Left hindlimb (tissue), 1 donor: ENCODE measurements at regions not wholly inside any gene's neighbourhood (a gene's known extent, or its start where the extent isn't known, plus 50 kb on each side); places are given as distances from the start of the nearest gene placed in this dataset.
"Not testable (repeated sequence)": the region's sequence is repeated elsewhere in the genome, so short reads cannot be mapped to it uniquely, and the experiment has no call there.

ENCODE experiments used
- DNase-seq: peaks from one replicate; pipeline ENCODE4 v3.0.0-alpha.2; 2018

DNA sequence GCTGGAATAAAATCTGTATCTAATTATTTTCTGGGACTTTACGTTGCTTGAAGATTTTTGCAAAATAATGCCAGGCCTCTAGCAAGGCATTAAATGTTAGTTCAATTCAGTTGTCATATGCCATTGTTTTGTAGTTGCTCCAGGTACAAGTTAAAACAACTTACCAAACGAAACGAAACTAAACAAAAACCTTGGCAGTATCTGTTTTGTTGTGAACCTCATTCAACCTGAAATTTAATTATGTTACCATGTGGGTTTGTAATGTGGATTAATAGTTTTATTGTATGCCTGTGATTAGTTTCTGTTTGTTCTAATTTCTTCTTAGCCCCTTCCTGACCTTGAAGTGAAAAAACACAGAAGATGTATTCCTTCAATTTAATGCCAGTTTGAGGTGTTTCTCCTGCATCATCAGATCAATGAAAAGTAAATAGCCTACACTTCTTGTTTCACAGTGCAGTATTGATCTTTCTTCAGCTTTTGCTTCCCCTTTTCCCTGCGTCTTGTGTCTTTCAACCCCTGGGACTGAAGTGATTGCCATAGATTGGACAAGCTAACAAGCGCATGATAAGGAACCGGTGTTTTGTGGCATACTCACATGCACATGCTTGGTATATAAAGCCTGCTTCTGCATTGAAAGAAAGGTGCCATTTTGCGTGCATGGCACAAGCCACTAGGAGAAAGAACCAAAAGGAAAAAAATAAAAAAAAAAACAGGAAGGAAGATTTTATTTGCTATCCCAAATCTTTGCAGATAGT lies 699.0 kb upstream of the ARRDC3 start:
- DNase-seq = no peak

DNA sequence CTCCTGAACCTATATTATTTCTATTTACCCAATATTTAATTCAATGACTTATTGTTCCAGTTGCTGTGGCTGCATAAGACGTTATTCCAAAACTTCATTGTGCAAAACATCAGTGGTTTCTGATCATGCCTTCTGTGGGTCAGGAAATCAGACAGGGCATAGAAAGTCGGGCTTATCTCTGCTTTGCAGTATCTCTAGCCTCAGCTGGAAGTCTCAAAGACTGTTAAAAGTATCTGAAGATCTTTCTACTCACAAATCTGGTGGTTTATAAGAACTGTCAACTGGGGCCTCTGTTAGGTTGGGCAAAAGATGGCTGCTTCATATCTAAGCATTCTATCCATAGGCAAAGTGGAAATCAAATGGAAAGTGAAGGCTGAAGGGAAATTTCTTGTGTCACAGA lies 687.7 kb upstream of the ARRDC3 start:
- no peak for DNase-seq

DNA sequence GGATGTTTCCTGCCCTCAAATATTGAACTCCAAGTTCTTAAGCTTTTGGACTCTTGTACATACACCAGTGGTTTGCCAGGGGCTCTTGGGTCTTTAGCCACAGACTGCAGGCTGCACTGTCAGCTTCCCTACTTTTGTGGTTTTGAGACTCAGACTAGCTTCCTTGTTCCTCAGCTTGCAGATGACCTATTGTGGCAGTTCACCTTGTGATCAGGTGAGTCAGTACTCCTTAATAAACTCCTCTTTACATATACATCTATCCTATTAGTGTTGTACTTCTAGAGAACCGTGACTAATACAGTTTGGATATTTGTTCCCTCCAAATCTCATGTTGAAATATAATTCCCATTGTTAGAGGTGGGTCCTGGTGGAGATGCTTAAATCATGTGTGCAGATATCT lies 681.9 kb upstream of the ARRDC3 start:
- DNase-seq = no peak

DNA sequence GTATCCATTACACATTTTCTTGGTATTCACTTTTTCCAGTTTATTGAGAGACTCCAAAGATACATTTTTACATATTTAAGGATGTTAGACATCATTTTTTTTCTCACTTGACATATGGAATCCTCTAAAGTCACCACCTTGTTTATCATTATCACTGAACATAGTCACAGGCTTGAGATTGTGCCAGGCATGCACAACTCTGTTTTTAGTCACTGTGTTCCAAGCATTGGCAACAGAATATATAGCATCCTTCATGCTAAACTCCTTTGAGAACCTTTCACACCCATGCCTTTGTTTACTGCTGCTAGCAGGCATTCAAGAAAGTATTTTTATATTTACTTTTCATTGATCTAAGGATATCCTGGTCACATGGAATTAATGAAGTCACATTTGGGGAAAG lies 668.6 kb upstream of the ARRDC3 start:
- DNase-seq = no peak

DNA sequence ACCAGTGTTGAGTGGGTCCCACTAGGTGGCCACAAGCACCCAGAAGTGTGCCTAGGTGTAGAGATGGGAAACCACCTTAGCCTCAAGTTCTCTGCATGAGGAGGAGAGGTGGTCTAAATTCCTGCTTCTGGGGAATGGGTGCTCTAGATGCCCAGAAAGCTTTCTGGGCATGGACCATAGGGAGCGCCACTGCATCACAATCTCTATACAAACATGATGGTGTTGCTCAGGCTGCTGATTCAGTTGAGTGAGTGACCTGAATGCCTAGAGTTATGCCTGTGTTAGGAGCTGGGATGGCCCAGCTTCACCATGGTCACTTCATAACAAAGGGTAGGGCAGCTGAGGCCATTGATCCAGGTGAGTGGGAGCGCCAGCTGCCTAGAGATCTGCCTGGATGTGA lies 667.9 kb upstream of the ARRDC3 start:
- DNase-seq = no peak

DNA sequence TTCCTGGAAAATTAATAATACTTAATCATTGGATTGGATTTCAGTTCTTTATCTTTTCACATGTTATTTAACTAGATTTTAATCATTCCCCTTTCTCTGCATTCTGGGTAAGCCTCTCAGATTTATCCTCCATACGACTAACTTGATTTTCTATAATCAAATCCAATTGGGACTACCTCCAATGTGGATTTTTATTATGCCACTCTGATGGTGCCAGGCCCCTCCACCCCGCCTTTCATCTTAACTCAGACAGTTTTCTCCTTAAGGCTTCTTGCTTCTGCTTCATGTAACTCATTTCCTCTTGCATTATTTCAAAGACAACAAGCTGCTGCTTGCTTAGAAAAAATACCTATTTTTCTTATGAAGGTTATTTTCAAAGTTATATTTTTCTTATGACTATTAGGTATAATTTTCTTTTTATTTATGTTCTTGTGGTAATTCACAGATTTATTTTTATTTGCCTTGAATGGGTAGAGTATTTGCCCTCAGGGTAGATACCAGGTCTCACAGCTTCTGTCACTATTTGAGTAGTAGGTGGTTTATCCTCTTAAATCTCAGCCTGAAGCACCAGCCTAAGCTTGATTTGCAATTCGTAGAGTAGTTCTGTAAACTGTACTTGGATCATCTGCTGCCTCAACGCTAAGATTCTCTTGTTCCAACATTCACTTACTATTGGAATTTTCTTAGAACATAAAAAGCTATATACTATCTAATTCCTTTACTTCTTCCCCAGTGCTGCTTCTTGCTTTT lies 659.0 kb upstream of the ARRDC3 start:
- no peak for DNase-seq

DNA sequence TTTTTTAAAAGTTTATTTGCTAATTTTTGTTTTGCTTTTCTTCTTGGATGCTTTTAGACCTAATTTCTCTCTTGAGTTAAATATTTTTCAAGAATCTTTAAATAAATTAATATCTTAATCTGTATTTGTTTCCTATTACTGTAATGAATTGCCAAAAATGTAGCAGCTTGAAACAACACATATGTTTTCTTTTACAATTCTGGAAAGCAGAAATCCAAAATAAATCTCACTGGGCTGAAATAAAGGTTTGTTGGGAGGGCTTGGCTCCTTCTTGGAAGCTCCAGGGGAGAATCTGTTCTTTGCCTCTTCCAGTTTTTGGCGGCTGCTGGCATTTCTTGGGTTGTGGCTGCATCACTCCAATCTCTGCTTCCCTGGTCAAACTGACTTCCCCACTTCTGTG lies 658.1 kb upstream of the ARRDC3 start:
- DNase-seq = no peak

DNA sequence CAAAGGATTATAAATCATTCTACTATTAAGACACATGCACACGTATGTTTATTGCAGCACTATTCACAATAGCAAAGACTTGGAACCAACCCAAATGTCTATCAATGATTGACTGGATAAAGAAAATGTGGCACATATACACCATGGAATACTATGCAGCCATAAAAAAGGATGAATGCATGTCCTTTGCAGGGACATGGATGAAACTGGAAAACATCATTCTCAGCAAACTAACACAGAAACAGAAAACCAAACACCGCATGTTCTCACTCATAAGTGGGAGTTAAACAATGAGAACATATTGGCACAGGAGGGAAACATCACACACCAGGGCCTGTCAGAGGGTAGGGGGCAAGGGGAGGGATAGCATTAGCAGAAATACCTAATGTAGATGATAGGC lies 646.7 kb upstream of the ARRDC3 start:
- not testable (repeated sequence) for DNase-seq

DNA sequence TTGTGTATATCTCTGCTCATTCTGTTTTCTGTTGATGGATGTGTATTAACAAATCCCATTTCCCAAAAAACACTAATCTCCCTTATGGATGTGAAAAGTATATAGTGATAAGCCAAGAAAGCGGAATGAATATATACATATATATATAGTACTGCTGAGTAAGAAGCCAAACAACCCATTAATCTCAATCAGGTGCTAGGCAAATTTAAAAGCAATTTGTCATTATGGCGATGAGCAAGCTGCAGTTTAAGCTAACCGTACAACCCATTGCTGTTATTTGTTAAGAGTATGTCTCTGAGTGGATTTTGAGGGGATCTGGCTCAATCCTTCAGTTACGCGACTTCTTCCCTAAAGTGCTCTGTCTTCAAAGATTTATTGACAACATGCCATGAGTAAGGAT lies 640.4 kb upstream of the ARRDC3 start:
- no peak for DNase-seq

DNA sequence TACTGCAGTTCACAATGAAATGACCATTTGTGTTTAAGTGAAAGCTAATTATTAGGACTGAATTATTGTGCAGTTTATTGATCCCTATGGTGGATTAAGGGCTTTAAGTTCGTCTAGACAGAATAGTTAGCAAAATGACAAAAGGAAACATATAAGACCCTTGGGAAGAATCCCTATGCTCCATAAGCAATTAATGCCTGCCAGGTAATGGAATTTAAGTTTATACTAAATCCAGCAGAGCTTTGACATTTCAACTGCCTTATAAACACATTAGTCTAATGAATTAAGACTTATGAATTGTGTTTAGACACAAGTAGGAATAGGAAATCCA lies 640.0 kb upstream of the ARRDC3 start:
- DNase-seq = no peak

DNA sequence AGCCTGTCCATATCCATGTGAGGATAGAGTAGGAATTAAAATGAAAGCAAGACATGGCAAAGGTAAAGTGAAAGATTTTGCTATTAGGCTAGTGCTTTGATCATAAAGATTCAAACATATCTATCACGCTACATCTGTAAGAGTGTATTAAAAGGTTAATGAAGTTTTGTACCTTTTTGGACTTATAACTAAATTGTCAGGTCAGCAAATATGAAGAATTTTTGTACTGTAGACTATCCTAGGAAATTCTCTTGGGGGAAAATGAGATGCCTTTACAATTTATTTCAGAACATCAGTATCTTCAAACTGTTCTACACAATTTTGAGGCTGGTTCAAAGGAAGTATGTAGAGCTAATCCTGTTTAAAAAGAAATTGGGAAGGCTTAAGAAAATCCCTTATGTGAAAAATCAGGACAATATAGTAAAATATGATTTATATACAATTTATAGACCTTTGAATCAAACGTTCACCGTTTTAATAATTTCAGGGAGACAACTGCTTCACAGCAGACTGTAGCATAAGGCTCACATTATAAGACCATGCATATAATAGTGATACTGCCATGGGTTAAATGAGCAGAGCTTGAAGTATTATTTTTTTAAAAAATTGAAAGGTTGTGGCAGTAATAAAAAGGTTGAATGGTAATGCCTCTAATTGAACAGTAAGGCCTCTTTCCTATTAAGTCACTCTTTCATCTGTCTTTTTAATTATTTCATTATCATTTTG lies 639.5 kb upstream of the ARRDC3 start:
- no peak for DNase-seq

DNA sequence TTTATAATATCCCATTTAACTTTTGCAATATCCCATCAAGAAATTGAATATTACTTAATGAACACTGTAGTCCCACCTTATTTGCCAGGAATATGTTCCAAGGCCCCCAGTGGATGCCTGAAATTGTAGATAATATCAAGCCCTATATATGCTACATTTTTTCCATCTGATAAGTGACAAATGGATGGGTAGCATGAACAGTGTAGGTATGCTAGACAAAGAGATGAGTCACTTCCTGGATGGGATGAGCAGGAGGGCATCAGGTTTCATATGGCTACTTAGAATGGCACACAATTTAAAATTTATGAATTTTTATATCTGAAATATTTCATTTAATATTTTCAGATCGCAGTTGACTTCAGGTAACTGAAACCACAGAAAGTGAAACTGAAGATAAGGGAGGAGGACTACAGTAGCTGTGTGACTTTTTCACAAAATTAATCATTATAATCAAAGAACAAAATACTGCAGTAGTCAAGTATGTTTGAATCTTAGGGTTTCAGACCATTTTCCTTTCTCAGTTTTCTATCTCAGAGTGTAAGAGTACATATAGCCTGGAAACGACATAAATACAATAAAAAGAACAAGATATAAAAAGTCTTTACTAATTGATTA lies 636.4 kb upstream of the ARRDC3 start:
- DNase-seq = no peak

DNA sequence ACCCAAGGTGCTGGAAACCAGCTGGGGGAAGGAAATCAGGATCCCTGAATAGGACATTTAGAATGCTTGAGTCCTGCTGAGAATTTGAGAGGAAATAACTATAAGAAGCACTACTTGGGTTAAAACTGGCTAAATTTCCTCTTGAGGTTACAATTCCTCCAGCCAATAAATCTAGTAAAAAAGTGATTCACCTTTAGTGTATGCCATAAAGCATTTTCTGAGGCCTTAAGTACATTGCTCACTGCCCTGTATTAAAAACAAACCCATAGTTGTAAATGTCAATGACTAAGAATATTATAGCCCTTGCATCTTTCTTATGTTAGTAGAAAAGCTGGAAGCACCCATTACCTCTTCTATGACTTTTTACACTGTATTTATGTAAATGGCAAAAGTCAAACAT lies 634.7 kb upstream of the ARRDC3 start:
- DNase-seq = no peak

DNA sequence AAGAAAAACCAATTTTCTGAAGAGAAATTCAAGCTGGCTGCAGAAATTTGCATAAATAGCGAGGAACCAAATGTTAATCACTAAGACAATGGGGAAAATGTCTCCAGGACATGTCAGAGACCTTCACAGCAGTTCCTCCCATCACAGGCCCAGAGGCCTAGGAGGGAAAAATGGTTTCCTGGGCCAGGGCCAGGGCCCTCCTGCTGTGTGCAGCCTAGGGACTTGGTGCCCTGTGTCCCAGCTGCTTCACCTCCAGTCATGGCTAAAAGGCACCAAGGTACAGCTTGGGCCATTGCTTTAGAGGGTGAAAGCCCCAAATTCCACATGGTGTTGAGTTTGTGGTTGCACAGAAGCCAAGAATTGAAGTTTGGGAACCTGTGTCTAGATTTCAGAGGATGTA lies 628.7 kb upstream of the ARRDC3 start:
- DNase-seq = not testable (repeated sequence)

DNA sequence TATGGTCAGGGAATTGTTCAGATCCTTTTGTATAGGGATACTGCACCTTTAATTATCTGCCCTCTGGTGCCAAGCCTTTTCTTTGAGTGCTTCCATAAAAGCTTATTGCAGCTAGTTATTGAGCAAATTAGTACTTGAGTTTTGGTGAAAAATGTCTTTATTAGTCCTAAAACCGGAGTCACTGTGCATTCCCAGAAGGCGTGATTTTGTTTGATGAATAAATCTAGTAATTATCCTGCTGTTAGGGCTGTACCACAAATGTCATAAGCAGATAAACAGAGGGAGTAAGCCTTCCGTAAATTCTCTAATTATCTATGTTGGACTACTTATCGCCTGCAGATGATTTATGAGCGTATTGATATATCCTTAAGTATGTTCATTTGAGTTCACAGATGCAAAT lies 620.7 kb upstream of the ARRDC3 start:
- DNase-seq = no peak

DNA sequence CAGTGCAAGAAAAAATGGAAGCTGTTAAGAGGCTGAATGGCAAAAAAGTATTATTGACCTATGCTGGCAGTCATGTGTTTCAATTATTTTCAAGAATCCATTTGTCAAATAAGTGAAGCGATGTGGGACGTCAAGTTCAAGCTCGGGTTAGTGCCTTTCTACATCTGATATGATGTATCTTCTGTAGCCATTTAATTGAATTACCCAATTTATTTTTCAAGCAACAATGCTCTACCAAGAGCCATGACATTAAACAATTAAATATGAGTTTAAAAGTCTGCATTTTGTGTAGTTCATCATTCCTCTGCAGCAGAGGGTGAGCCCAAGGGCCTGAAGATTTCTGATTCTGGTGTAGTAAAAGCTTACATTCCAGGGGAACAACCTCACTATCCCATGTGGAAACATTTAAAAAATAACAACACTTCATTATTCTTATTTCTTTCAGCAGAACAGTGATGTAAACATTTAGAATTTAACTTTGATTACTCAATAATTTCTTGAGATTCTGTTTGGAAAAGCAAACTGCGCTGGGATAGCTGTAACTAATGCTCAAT lies 619.7 kb upstream of the ARRDC3 start:
- no peak for DNase-seq

DNA sequence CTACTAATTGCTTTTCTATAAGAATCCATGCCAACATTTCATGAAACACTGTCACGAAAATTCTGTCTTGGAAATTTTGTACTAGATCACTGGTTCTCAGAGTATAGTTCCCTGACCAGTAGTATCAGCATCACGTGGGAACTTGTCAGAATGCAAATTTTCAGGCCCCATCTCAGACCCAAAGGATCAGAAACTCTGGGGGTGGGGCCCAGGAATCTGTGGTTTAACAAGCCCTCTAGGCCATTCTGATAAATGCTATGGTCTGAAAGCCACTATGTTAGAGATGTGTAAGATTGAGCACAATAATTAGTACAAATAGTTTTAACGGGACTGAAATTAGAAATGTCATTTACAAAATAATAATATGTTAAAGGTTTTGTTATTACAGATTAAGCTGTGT lies 615.7 kb upstream of the ARRDC3 start:
- no peak for DNase-seq

DNA sequence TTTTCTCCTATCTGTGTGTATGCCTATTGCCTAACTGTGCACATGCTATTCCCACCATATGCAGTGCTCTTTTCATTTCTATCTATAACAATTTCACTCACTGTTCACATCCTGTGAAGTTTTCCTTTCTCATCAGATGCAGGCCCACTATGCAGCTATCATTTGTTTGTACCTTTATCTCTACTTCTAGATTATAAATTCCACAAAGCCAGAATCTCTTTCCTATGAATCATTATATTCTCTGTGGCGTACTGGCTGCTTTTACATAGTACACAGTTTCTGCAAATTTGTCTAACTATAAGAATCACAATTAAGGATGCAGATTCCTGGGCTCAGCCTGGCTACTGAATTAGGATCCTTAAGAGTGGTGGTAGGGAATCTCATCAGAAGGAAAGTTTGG lies 600.8 kb upstream of the ARRDC3 start:
- no peak for DNase-seq

DNA sequence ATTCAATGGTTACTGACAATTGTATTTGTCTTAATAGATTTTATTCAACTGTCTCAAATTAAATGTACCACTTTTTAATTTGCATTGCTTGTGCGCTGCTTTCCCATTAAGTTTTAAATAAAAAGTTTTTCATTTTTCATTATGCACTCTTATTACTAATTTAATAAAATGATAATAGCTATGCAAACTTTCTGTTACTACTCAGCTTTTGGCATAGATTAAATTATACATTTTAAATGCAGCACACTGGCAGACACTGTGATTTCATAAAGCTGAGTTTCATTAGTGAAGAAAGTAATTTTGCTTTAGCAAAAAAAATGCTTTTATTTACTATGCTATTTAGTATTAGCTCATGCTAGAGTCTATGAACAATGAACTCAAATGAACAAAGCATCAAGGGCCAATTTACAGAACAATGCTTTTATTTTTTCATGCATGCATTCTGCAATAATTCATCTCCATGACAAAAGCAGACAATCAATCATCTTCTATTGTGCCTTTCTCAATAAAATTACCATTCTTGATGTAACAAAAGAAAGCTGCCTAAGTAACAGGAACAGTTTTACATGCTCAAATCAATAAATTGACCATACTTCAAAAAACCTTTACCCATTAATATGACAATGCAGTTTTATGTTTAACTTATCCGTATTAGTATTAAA lies 595.2 kb upstream of the ARRDC3 start:
- no peak for DNase-seq

DNA sequence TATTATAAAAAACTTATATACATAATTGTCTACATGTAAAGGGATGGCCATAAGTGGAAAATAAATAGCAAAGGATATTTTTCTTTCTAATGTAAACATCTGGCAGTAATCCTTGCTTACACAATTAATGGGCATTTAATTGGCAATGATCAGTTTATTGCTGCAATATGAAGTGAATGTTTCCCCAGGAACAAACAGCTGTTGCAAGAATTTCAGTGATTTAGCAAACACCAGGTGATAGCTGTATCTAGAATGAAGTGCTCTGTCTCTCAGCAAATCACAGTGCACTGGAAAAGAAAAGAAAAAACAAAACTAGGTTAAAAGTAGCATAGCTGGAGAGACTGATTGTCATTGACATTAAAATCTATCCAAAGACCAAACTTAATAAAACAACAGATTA lies 594.5 kb upstream of the ARRDC3 start:
- DNase-seq = no peak

DNA sequence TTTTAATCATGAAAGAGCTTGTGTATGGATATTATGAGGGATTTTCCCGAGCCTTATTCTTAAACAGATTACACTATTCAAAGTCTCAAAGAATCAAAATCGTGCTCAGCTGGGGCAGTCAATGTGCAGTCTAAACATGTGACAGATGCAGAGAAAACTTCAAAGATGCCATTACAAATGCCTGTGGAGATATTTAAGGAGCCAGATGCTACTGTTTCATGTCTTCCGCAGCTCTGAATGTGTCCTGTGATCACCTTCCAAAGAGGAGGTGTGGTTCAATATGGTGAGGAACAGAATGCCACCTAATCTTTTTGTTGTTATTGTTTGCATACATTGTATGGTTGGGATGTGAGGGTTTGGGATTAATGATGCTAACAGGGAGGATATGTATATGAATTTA lies 593.3 kb upstream of the ARRDC3 start:
- no peak for DNase-seq

DNA sequence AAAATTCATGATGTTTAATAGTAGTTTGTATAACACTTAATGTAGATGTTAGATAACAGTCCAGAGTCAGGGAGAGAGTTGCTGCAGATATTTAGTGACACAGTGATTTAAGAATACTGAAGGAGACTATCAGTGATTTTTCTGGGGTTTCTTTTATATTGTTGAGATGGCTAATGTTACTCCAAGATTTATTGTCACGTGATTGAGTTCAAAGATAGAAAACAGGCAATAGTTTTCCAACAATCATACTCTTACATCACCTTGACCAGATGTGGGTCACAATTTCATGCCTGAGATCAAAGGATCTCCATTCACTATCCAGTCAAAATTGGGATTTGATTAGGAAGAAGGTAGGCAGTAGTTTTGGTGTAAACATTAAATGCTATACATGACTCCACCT lies 580.0 kb upstream of the ARRDC3 start:
- no peak for DNase-seq

DNA sequence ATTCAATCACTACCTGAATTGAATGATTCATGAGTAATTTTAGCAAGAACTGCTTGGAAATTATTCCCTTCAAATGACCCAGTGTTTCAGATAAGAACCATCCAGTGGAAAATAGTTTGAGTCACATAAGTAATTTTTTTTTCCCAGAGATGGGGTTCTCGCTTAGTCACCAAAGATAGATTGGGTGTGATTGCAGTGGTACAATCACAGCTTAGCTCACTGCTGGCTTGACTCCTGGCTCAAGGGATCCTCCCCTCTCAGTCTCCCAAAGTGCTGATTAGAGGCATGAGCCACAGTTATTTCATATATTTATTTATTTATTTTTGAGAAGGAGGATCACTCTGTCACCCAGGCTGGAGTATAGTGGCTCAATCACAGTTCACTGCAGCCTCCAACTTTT lies 574.5 kb upstream of the ARRDC3 start:
- DNase-seq = no peak
